ENCODE measurements at regions not wholly inside any gene's neighbourhood (a gene's known extent, or its start where the extent isn't known, plus 50 kb on each side); places are given as distances from the start of the nearest gene placed in this dataset.

DNA sequence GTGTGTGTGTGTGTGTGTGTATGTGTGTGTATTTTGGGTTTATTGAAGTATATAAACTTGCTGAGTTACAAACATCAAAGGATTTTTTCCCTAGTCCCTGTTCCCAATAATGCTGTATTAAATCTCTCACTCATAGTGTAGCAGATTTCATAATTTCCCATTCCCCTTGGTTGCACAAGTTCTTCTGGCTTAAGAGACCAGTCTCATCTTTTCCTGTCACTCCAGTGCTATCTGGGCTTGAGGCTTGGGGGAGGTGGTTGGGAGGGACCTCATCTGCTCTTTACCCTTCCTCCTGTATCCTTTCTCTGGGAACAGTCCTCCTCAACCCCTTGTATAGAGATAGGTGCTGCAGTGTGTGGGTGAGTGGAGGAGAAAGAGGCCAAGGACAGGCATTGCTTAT is 285.4 kb upstream of the BOD1L1 start:
- Histone ChIP-seq H3K4me2 (no peak overlapping the region), H3K9me2 (ENCODE audit: insufficient read depth) (peaks cover 5% of the 10 kb centered on the region; the same call in 1 of the 2 replicates), H3F3A (replicated peaks; ENCODE audit: low read depth) (no peaks in the 10 kb centered on the region), H3K79me2 (replicated peaks; ENCODE audit: insufficient read depth) (no peaks in the 10 kb centered on the region), H3K27me3 (ENCODE audit: insufficient read depth) (no peaks in the 10 kb centered on the region), H3K4me3 (no peak overlapping the region), H3K36me3 (ENCODE audit: insufficient read depth) (no peaks in the 10 kb centered on the region), H3K27ac (ENCODE audit: low read depth) (no peak overlapping the region), H3K4me1 (ENCODE audit: insufficient read depth) (no peaks in the 10 kb centered on the region), H4K20me1 (replicated peaks; ENCODE audit: insufficient read depth) (no peaks in the 10 kb centered on the region), H2AFZ (no peak overlapping the region)
- TF ChIP-seq, protein P1, sequence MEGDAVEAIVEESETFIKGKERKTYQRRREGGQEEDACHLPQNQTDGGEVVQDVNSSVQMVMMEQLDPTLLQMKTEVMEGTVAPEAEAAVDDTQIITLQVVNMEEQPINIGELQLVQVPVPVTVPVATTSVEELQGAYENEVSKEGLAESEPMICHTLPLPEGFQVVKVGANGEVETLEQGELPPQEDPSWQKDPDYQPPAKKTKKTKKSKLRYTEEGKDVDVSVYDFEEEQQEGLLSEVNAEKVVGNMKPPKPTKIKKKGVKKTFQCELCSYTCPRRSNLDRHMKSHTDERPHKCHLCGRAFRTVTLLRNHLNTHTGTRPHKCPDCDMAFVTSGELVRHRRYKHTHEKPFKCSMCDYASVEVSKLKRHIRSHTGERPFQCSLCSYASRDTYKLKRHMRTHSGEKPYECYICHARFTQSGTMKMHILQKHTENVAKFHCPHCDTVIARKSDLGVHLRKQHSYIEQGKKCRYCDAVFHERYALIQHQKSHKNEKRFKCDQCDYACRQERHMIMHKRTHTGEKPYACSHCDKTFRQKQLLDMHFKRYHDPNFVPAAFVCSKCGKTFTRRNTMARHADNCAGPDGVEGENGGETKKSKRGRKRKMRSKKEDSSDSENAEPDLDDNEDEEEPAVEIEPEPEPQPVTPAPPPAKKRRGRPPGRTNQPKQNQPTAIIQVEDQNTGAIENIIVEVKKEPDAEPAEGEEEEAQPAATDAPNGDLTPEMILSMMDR (conservative IDR thresholded peaks at IDR 0.05; ENCODE audit: low read depth in 2 of 2), result no peak
- TF ChIP-seq EZH2phosphoT487 (IDR thresholded peaks at IDR 0.05; ENCODE audit: unreplicated experiment) (no peak), CREB1 (CRISPR knock-in tag; IDR thresholded peaks at IDR 0.05; ENCODE audit: low read depth) (no peak), NANOG (IDR thresholded peaks at IDR 0.05; ENCODE audit: borderline replicate concordance) (no peak), ZNF114 (CRISPR knock-in tag; IDR thresholded peaks at IDR 0.05) (no peak), JUNB (IDR thresholded peaks at IDR 0.05; ENCODE audit: unreplicated experiment) (no peak), POLR2AphosphoS5 (IDR thresholded peaks at IDR 0.05; ENCODE audit: low read depth) (no peak), ZNF331 (CRISPR knock-in tag; IDR thresholded peaks at IDR 0.05; ENCODE audit: low read depth) (no peak), EZH2 (IDR thresholded peaks at IDR 0.05; ENCODE audit: low read depth, unreplicated experiment) (no peak)
- TF ChIP-seq, protein P2, sequence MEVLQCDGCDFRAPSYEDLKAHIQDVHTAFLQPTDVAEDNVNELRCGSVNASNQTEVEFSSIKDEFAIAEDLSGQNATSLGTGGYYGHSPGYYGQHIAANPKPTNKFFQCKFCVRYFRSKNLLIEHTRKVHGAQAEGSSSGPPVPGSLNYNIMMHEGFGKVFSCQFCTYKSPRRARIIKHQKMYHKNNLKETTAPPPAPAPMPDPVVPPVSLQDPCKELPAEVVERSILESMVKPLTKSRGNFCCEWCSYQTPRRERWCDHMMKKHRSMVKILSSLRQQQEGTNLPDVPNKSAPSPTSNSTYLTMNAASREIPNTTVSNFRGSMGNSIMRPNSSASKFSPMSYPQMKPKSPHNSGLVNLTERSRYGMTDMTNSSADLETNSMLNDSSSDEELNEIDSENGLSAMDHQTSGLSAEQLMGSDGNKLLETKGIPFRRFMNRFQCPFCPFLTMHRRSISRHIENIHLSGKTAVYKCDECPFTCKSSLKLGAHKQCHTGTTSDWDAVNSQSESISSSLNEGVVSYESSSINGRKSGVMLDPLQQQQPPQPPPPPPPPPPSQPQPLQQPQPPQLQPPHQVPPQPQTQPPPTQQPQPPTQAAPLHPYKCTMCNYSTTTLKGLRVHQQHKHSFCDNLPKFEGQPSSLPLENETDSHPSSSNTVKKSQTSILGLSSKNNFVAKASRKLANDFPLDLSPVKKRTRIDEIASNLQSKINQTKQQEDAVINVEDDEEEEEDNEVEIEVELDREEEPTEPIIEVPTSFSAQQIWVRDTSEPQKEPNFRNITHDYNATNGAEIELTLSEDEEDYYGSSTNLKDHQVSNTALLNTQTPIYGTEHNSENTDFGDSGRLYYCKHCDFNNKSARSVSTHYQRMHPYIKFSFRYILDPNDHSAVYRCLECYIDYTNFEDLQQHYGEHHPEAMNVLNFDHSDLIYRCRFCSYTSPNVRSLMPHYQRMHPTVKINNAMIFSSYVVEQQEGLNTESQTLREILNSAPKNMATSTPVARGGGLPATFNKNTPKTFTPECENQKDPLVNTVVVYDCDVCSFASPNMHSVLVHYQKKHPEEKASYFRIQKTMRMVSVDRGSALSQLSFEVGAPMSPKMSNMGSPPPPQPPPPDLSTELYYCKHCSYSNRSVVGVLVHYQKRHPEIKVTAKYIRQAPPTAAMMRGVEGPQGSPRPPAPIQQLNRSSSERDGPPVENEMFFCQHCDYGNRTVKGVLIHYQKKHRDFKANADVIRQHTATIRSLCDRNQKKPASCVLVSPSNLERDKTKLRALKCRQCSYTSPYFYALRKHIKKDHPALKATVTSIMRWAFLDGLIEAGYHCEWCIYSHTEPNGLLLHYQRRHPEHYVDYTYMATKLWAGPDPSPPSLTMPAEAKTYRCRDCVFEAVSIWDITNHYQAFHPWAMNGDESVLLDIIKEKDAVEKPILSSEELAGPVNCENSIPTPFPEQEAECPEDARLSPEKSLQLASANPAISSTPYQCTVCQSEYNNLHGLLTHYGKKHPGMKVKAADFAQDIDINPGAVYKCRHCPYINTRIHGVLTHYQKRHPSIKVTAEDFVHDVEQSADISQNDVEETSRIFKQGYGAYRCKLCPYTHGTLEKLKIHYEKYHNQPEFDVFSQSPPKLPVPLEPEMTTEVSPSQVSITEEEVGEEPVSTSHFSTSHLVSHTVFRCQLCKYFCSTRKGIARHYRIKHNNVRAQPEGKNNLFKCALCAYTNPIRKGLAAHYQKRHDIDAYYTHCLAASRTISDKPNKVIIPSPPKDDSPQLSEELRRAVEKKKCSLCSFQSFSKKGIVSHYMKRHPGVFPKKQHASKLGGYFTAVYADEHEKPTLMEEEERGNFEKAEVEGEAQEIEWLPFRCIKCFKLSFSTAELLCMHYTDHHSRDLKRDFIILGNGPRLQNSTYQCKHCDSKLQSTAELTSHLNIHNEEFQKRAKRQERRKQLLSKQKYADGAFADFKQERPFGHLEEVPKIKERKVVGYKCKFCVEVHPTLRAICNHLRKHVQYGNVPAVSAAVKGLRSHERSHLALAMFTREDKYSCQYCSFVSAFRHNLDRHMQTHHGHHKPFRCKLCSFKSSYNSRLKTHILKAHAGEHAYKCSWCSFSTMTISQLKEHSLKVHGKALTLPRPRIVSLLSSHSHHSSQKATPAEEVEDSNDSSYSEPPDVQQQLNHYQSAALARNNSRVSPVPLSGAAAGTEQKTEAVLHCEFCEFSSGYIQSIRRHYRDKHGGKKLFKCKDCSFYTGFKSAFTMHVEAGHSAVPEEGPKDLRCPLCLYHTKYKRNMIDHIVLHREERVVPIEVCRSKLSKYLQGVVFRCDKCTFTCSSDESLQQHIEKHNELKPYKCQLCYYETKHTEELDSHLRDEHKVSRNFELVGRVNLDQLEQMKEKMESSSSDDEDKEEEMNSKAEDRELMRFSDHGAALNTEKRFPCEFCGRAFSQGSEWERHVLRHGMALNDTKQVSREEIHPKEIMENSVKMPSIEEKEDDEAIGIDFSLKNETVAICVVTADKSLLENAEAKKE (CRISPR knock-in tag; IDR thresholded peaks at IDR 0.05), result no peak
- TF ChIP-seq, protein P3, sequence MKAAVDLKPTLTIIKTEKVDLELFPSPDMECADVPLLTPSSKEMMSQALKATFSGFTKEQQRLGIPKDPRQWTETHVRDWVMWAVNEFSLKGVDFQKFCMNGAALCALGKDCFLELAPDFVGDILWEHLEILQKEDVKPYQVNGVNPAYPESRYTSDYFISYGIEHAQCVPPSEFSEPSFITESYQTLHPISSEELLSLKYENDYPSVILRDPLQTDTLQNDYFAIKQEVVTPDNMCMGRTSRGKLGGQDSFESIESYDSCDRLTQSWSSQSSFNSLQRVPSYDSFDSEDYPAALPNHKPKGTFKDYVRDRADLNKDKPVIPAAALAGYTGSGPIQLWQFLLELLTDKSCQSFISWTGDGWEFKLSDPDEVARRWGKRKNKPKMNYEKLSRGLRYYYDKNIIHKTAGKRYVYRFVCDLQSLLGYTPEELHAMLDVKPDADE (IDR thresholded peaks at IDR 0.05), result no peak
- TF ChIP-seq, protein P4, sequence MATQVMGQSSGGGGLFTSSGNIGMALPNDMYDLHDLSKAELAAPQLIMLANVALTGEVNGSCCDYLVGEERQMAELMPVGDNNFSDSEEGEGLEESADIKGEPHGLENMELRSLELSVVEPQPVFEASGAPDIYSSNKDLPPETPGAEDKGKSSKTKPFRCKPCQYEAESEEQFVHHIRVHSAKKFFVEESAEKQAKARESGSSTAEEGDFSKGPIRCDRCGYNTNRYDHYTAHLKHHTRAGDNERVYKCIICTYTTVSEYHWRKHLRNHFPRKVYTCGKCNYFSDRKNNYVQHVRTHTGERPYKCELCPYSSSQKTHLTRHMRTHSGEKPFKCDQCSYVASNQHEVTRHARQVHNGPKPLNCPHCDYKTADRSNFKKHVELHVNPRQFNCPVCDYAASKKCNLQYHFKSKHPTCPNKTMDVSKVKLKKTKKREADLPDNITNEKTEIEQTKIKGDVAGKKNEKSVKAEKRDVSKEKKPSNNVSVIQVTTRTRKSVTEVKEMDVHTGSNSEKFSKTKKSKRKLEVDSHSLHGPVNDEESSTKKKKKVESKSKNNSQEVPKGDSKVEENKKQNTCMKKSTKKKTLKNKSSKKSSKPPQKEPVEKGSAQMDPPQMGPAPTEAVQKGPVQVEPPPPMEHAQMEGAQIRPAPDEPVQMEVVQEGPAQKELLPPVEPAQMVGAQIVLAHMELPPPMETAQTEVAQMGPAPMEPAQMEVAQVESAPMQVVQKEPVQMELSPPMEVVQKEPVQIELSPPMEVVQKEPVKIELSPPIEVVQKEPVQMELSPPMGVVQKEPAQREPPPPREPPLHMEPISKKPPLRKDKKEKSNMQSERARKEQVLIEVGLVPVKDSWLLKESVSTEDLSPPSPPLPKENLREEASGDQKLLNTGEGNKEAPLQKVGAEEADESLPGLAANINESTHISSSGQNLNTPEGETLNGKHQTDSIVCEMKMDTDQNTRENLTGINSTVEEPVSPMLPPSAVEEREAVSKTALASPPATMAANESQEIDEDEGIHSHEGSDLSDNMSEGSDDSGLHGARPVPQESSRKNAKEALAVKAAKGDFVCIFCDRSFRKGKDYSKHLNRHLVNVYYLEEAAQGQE (IDR thresholded peaks at IDR 0.05; ENCODE audit: unreplicated experiment), result no peak
- H3K9me3 Mint-ChIP-seq, result no peaks in the 10 kb centered on the region
- H3K36me3 Mint-ChIP-seq (ENCODE audit: low read depth), result no peaks in the 10 kb centered on the region
- H3K4me1 Mint-ChIP-seq, result no peaks in the 10 kb centered on the region; the same call in 2 of the 3 replicates
- H3K27me3 Mint-ChIP-seq (ENCODE audit: insufficient read depth, low read depth, poor library complexity), result no peaks in the 10 kb centered on the region
- no peak overlapping the region for H3K27ac Mint-ChIP-seq
- DNase-seq (ENCODE audit: low spot score), result no peak
- no peak overlapping the region for H3K4me3 Mint-ChIP-seq
- no peak for ATAC-seq

All from GM23338 (cell line).